ENCODE measurements at regions not wholly inside any gene's neighbourhood (a gene's known extent, or its start where the extent isn't known, plus 50 kb on each side); places are given as distances from the start of the nearest gene placed in this dataset.

DNA sequence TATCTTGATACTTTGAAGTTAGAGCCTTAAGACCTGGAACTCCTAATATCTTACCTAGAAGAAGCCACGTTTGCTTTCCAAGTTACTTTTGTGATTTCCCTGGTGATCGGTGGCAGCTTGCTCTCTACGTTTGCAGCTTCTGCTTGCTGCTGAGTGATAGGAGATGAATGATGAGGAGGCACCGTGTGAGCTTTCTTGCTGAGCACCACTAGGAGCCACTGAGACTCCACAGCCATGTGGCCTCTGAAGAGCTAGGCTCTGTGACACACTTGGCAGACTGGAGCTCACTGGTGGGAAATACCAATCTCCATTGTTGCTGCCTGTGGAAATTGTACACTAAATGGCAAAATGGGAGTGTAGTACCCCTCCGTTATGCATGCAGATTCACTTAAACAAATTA is 161.8 kb downstream of the IBTK start:
- TF ChIP-seq CTCF (IDR thresholded peaks at IDR 0.05) (no peak), POLR2AphosphoS5 (IDR thresholded peaks at IDR 0.05) (no peak), POLR2A (IDR thresholded peaks at IDR 0.05; ENCODE audit: low read depth) (no peak), EP300 (IDR thresholded peaks at IDR 0.05) (no peak)
